ENCODE measurements at regions not wholly inside any gene's neighbourhood (a gene's known extent, or its start where the extent isn't known, plus 50 kb on each side); places are given as distances from the start of the nearest gene placed in this dataset.

DNA sequence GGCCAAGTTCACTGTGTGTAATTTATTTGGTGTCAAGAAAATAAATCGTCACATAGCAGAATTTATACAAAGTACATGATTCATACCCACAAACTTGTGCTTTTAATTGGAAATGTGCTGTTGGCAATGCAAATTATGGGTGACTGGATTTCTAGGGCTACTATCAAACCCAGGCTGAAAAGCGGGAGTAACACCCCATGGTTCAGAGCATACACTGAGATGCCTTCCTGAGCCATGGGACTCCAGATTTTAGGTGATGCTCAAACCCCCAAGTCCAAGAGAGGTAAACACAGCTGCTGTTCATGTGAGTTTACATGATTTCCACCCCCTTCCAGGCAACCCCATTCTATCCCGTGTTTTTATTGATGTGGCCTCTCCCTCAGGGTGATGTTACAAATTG lies 565.9 kb upstream of the ID2 start:
- no peak for DNase-seq
- intact Hi-C loops (cut with micrococcal nuclease) = no loop called here
- POLR2A ChIA-PET = no interaction called here
- Mint-ChIP-seq H3K9me3 (no peaks in the 10 kb centered on the region), H3K27me3 (peaks cover 21% of the 10 kb centered on the region), H3K4me3 (no peak overlapping the region), H3K4me1 (peaks cover 4% of the 10 kb centered on the region), H3K27ac (no peak overlapping the region), H3K36me3 (ENCODE audit: low read depth) (no peaks in the 10 kb centered on the region)
- CTCF ChIA-PET = no interaction called here
- TF ChIP-seq, protein P1, sequence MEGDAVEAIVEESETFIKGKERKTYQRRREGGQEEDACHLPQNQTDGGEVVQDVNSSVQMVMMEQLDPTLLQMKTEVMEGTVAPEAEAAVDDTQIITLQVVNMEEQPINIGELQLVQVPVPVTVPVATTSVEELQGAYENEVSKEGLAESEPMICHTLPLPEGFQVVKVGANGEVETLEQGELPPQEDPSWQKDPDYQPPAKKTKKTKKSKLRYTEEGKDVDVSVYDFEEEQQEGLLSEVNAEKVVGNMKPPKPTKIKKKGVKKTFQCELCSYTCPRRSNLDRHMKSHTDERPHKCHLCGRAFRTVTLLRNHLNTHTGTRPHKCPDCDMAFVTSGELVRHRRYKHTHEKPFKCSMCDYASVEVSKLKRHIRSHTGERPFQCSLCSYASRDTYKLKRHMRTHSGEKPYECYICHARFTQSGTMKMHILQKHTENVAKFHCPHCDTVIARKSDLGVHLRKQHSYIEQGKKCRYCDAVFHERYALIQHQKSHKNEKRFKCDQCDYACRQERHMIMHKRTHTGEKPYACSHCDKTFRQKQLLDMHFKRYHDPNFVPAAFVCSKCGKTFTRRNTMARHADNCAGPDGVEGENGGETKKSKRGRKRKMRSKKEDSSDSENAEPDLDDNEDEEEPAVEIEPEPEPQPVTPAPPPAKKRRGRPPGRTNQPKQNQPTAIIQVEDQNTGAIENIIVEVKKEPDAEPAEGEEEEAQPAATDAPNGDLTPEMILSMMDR (IDR thresholded peaks at IDR 0.05) = no peak
- ATAC-seq (ENCODE audit: low read depth) = no peak

DNA sequence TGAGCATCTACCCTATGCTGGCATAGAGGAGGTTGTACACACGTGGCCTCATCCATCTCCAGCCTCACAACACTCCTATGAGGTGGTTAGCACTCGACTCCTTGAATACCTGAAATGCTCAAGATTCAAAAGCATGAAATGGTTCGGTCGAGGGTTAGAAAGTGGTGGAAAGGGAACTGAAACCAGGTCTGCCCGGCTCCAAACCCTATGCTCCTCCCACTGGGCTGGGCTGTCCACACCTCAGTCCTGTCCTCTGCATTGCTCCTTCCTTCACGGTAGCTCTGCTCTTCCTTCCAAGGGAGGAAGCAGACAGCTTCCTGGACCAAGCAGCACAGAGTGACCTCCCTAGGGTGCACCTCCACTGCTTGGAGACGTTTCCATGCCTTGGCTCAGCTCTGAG lies 565.2 kb upstream of the ID2 start:
- TF ChIP-seq, protein P1 (IDR thresholded peaks at IDR 0.05) = no peak
- ChIA-PET POLR2A (no interaction called here), CTCF (no interaction called here)
- Mint-ChIP-seq H3K4me1 (peaks cover 4% of the 10 kb centered on the region), H3K4me3 (no peak overlapping the region), H3K27ac (no peak overlapping the region), H3K27me3 (peaks cover 17% of the 10 kb centered on the region), H3K9me3 (no peaks in the 10 kb centered on the region), H3K36me3 (ENCODE audit: low read depth) (no peaks in the 10 kb centered on the region)
- ATAC-seq (ENCODE audit: low read depth) (peak; percentile 61), DNase-seq (no peak)
- intact Hi-C loops (cut with micrococcal nuclease) = no loop called here

DNA sequence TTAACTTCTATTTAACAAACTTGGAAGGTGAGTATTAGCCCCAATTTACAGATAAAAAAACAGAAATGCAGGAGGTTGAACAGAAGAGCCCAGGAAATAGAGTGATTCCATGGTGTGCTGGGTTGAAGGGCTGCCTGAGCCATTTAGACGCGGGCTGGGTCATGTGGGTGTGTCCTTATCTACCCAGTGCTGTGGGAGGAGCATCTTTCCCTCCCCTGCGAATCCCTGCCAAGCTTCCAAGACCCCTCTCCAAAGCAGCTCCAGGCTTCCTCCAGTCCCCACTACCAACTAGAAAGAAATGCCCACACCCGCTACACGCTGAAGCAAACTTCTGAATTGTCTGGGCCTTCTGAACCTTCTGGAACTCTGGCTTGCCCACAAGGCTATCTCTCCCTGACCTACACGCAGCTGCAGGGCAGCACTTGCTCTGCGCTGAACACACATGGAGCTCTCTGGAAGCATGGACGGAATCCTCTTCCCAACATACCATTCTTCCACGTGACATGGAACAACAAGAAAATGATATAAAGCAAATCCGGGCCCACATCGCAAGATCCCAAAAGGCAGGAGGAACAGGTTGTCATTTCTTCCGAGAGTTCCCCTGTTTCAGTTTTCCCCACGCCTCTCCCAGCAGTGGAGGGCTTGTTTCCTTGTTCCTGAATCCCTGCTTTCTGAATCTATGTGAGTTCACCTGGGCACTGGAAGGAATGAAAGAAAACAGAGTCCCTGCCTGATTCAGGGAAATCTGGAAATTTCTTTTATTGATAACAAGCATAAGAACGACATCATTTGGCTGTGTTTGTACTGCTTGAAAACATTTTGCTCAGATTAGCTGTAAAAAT lies 562.7 kb upstream of the ID2 start:
- intact Hi-C loops (cut with micrococcal nuclease) = no loop called here
- H3K4me1 Mint-ChIP-seq = peaks cover 4% of the 10 kb centered on the region
- CTCF ChIA-PET = no interaction called here
- POLR2A ChIA-PET = no interaction called here
- H3K36me3 Mint-ChIP-seq (ENCODE audit: low read depth) = no peaks in the 10 kb centered on the region
- ATAC-seq (ENCODE audit: low read depth) (no peak), DNase-seq (no peak)
- H3K27ac Mint-ChIP-seq = no peak overlapping the region
- H3K9me3 Mint-ChIP-seq = no peaks in the 10 kb centered on the region
- H3K4me3 Mint-ChIP-seq = no peak overlapping the region
- TF ChIP-seq, protein P1 (IDR thresholded peaks at IDR 0.05) = no peak
- peaks cover 13% of the 10 kb centered on the region for H3K27me3 Mint-ChIP-seq

DNA sequence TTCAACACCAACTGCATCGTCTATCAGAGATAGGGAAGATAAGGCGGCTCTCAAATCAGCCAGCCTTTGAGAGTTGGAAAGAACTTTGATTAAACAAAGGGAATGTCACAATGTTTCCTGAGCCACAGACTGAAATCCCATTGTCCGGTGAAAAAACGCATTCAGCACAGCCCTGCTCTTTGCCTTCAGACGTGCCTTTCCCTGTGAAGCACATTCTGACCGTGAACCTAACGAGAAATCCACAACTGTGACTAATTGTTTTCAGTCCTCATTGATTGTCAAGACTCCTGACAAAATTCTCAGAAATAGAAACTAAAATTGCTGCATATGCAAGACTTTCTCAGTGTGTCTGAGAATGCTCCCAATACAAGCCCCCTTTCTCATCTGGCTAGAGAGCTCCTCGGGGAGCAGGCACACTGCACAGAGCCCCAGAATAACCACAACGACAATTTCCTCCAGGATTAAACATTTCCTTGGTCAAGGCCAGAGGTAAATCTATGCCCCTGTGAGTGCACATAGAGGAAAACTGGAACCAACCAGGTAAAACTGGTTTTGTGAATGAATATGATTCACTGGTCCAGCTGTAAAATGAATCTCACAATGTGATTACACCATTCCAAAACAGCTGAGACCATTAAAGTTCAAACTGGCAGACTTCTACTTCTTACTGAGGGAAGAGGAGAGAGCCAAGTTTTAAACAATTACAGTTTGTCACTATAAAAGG lies 561.9 kb upstream of the ID2 start:
- POLR2A ChIA-PET = no interaction called here
- intact Hi-C loops (cut with micrococcal nuclease) = no loop called here
- H3K4me3 Mint-ChIP-seq = no peak overlapping the region
- no peaks in the 10 kb centered on the region for H3K9me3 Mint-ChIP-seq
- DNase-seq = no peak
- no peaks in the 10 kb centered on the region for H3K36me3 Mint-ChIP-seq (ENCODE audit: low read depth)
- no peak overlapping the region for H3K27ac Mint-ChIP-seq
- H3K27me3 Mint-ChIP-seq = peaks cover 13% of the 10 kb centered on the region
- TF ChIP-seq, protein P1 (IDR thresholded peaks at IDR 0.05) = no peak
- no peak for ATAC-seq (ENCODE audit: low read depth)
- CTCF ChIA-PET = no interaction called here
- peaks cover 4% of the 10 kb centered on the region for H3K4me1 Mint-ChIP-seq

DNA sequence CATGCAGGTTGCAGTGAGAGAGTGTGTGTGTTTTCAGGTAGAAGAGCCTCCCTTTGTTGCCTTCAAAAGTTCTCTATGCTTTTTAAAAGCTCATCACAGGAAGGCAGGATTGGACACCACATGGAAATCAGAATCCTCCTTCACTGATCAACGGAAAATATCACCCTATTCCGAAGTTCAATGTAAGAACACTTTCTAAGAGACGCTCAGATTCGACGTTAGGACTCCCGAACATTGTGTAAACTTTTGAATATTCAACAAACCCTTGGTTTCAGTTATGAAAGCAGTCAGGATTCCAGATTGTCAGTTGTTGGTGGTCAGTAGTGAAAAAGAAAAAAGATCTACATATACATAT lies 561.4 kb upstream of the ID2 start:
- Mint-ChIP-seq H3K4me3 (no peak overlapping the region), H3K4me1 (peaks cover 4% of the 10 kb centered on the region), H3K27ac (no peak overlapping the region), H3K27me3 (peaks cover 9% of the 10 kb centered on the region), H3K9me3 (no peaks in the 10 kb centered on the region), H3K36me3 (ENCODE audit: low read depth) (no peaks in the 10 kb centered on the region)
- ATAC-seq (ENCODE audit: low read depth) = no peak
- ChIA-PET CTCF (no interaction called here), POLR2A (no interaction called here)
- intact Hi-C loops (cut with micrococcal nuclease) = no loop called here
- TF ChIP-seq, protein P1 (IDR thresholded peaks at IDR 0.05) = no peak
- DNase-seq = no peak

Data from activated B cell treated with CpG ODN at 0.5 μM for 24 hours (primary cell).